ENCODE measurements at regions not wholly inside any gene's neighbourhood (a gene's known extent, or its start where the extent isn't known, plus 50 kb on each side); places are given as distances from the start of the nearest gene placed in this dataset.

GRCh38 chr3:73733746-73734145 is 109.0 kb upstream of the PDZRN3 start:
- no peaks in the 10 kb centered on the region for H3K9me3 ChIP-seq (ENCODE audit: control insufficient read depth in 2 of 2, low read length in 2 of 2)
- no peak overlapping the region for H3K27ac ChIP-seq (ENCODE audit: insufficient read depth, low read length, poor library complexity, severe bottlenecking)
- no peaks in the 10 kb centered on the region for H3K4me1 ChIP-seq (ENCODE audit: control insufficient read depth, insufficient read depth, low read length, poor library complexity, severe bottlenecking)
- ATAC-seq (ENCODE audit: low read depth in 2 of 2), result no peak
- Mint-ChIP-seq H3K27ac (no peak overlapping the region), H3K4me3 (no peak overlapping the region), H3K36me3 (no peaks in the 10 kb centered on the region), H3K9me3 (peaks cover 0 to 12% (median 2%) of the 10 kb centered on the region in 7 donors), H3K4me1 (no peaks in the 10 kb centered on the region), H3K27me3 (no peaks in the 10 kb centered on the region)
- no peaks in the 10 kb centered on the region for H3K27me3 ChIP-seq (ENCODE audit: control insufficient read depth, insufficient read depth, low read length)
- H3K4me3 ChIP-seq (ENCODE audit: low read depth, low read length), result no peak overlapping the region
- H3K36me3 ChIP-seq (ENCODE audit: control insufficient read depth, insufficient read depth, low read length), result no peaks in the 10 kb centered on the region
- DNase-seq, result no peak

GRCh38 chr3:73729969-73730440 is 105.3 kb upstream of the PDZRN3 start:
- Histone ChIP-seq H3K27ac (ENCODE audit: insufficient read depth, low read length, poor library complexity, severe bottlenecking) (no peak overlapping the region), H3K27me3 (ENCODE audit: control insufficient read depth, insufficient read depth, low read length) (no peaks in the 10 kb centered on the region), H3K4me3 (ENCODE audit: low read depth, low read length) (no peak overlapping the region), H3K4me1 (ENCODE audit: control insufficient read depth, insufficient read depth, low read length, poor library complexity, severe bottlenecking) (no peaks in the 10 kb centered on the region), H3K9me3 (ENCODE audit: control insufficient read depth in 2 of 2, low read length in 2 of 2) (no peaks in the 10 kb centered on the region), H3K36me3 (ENCODE audit: control insufficient read depth, insufficient read depth, low read length) (no peaks in the 10 kb centered on the region)
- H3K9me3 Mint-ChIP-seq, result peaks cover 0 to 7% (median 2%) of the 10 kb centered on the region in 7 donors
- ATAC-seq (ENCODE audit: low read depth in 2 of 2) (no peak), DNase-seq (no peak)
- no peak overlapping the region for H3K27ac Mint-ChIP-seq
- no peaks in the 10 kb centered on the region for H3K27me3 Mint-ChIP-seq
- H3K4me3 Mint-ChIP-seq, result no peak overlapping the region
- H3K36me3 Mint-ChIP-seq, result no peaks in the 10 kb centered on the region
- no peaks in the 10 kb centered on the region for H3K4me1 Mint-ChIP-seq

GRCh38 chr3:73727854-73728253 is 103.1 kb upstream of the PDZRN3 start:
- H3K36me3 Mint-ChIP-seq, result no peaks in the 10 kb centered on the region
- Histone ChIP-seq H3K4me1 (ENCODE audit: control insufficient read depth, insufficient read depth, low read length, poor library complexity, severe bottlenecking) (no peaks in the 10 kb centered on the region), H3K36me3 (ENCODE audit: control insufficient read depth, insufficient read depth, low read length) (no peaks in the 10 kb centered on the region), H3K9me3 (ENCODE audit: control insufficient read depth in 2 of 2, low read length in 2 of 2) (no peaks in the 10 kb centered on the region), H3K4me3 (ENCODE audit: low read depth, low read length) (no peak overlapping the region), H3K27ac (ENCODE audit: insufficient read depth, low read length, poor library complexity, severe bottlenecking) (no peak overlapping the region), H3K27me3 (ENCODE audit: control insufficient read depth, insufficient read depth, low read length) (no peaks in the 10 kb centered on the region)
- H3K27ac Mint-ChIP-seq, result no peak overlapping the region
- DNase-seq (no peak), ATAC-seq (ENCODE audit: low read depth in 2 of 2) (no peak)
- peaks cover 0 to 4% (median 3%) of the 10 kb centered on the region in 7 donors for H3K9me3 Mint-ChIP-seq
- no peak overlapping the region for H3K4me3 Mint-ChIP-seq
- no peaks in the 10 kb centered on the region for H3K4me1 Mint-ChIP-seq
- H3K27me3 Mint-ChIP-seq, result no peaks in the 10 kb centered on the region

- Histone ChIP-seq H3K36me3 (ENCODE audit: control insufficient read depth, insufficient read depth, low read length) (no peaks in the 10 kb centered on the region), H3K27ac (ENCODE audit: insufficient read depth, low read length, poor library complexity, severe bottlenecking) (no peak overlapping the region), H3K9me3 (ENCODE audit: control insufficient read depth in 2 of 2, low read length in 2 of 2) (no peaks in the 10 kb centered on the region), H3K4me3 (ENCODE audit: low read depth, low read length) (no peak overlapping the region), H3K4me1 (ENCODE audit: control insufficient read depth, insufficient read depth, low read length, poor library complexity, severe bottlenecking) (no peaks in the 10 kb centered on the region), H3K27me3 (ENCODE audit: control insufficient read depth, insufficient read depth, low read length) (no peaks in the 10 kb centered on the region)
- H3K4me1 Mint-ChIP-seq, result no peaks in the 10 kb centered on the region
- no peak for ATAC-seq (ENCODE audit: low read depth in 2 of 2)
- H3K4me3 Mint-ChIP-seq, result no peak overlapping the region
- no peak for DNase-seq
- H3K27ac Mint-ChIP-seq, result no peak overlapping the region
- H3K9me3 Mint-ChIP-seq, result peaks cover 0 to 8% (median 3%) of the 10 kb centered on the region in 7 donors
- H3K27me3 Mint-ChIP-seq, result no peaks in the 10 kb centered on the region
- H3K36me3 Mint-ChIP-seq, result no peaks in the 10 kb centered on the region
Observed at GRCh38 chr3:73727117-73727821, 102.5 kb upstream of the PDZRN3 start.

GRCh38 chr3:73723596-73723995 is 98.9 kb upstream of the PDZRN3 start:
- Histone ChIP-seq H3K27me3 (ENCODE audit: control insufficient read depth, insufficient read depth, low read length) (no peaks in the 10 kb centered on the region), H3K36me3 (ENCODE audit: control insufficient read depth, insufficient read depth, low read length) (no peaks in the 10 kb centered on the region), H3K9me3 (ENCODE audit: control insufficient read depth in 2 of 2, low read length in 2 of 2) (no peaks in the 10 kb centered on the region), H3K4me3 (ENCODE audit: low read depth, low read length) (no peak overlapping the region), H3K27ac (ENCODE audit: insufficient read depth, low read length, poor library complexity, severe bottlenecking) (no peak overlapping the region), H3K4me1 (ENCODE audit: control insufficient read depth, insufficient read depth, low read length, poor library complexity, severe bottlenecking) (no peaks in the 10 kb centered on the region)
- Mint-ChIP-seq H3K4me1 (no peaks in the 10 kb centered on the region), H3K9me3 (peaks cover 0 to 9% (median 2%) of the 10 kb centered on the region in 7 donors), H3K4me3 (no peak overlapping the region), H3K27ac (no peak overlapping the region), H3K27me3 (no peaks in the 10 kb centered on the region), H3K36me3 (no peaks in the 10 kb centered on the region)
- ATAC-seq (ENCODE audit: low read depth in 2 of 2) (no peak), DNase-seq (no peak)

- Histone ChIP-seq H3K4me3 (ENCODE audit: low read depth, low read length) (no peak overlapping the region), H3K9me3 (ENCODE audit: control insufficient read depth in 2 of 2, low read length in 2 of 2) (no peaks in the 10 kb centered on the region), H3K4me1 (ENCODE audit: control insufficient read depth, insufficient read depth, low read length, poor library complexity, severe bottlenecking) (no peaks in the 10 kb centered on the region), H3K36me3 (ENCODE audit: control insufficient read depth, insufficient read depth, low read length) (no peaks in the 10 kb centered on the region), H3K27ac (ENCODE audit: insufficient read depth, low read length, poor library complexity, severe bottlenecking) (no peak overlapping the region), H3K27me3 (ENCODE audit: control insufficient read depth, insufficient read depth, low read length) (no peaks in the 10 kb centered on the region)
- ATAC-seq (ENCODE audit: low read depth in 2 of 2) (no peak), DNase-seq (no peak)
- Mint-ChIP-seq H3K27ac (no peak overlapping the region), H3K27me3 (no peaks in the 10 kb centered on the region), H3K4me1 (no peaks in the 10 kb centered on the region), H3K36me3 (no peaks in the 10 kb centered on the region), H3K4me3 (no peak overlapping the region), H3K9me3 (peaks cover 0 to 9% (median 2%) of the 10 kb centered on the region in 7 donors)
Observed at GRCh38 chr3:73719861-73720260, 95.1 kb upstream of the PDZRN3 start.

GRCh38 chr3:73719413-73719851 is 94.7 kb upstream of the PDZRN3 start:
- Mint-ChIP-seq H3K4me3 (no peak overlapping the region), H3K27ac (no peak overlapping the region), H3K9me3 (peaks cover 0 to 9% (median 2%) of the 10 kb centered on the region in 7 donors), H3K36me3 (no peaks in the 10 kb centered on the region), H3K4me1 (no peaks in the 10 kb centered on the region), H3K27me3 (no peaks in the 10 kb centered on the region)
- H3K9me3 ChIP-seq (ENCODE audit: control insufficient read depth in 2 of 2, low read length in 2 of 2), result no peaks in the 10 kb centered on the region
- H3K36me3 ChIP-seq (ENCODE audit: control insufficient read depth, insufficient read depth, low read length), result no peaks in the 10 kb centered on the region
- DNase-seq, result no peak
- H3K27ac ChIP-seq (ENCODE audit: insufficient read depth, low read length, poor library complexity, severe bottlenecking), result no peak overlapping the region
- ATAC-seq (ENCODE audit: low read depth in 2 of 2), result no peak
- no peak overlapping the region for H3K4me3 ChIP-seq (ENCODE audit: low read depth, low read length)
- H3K27me3 ChIP-seq (ENCODE audit: control insufficient read depth, insufficient read depth, low read length), result no peaks in the 10 kb centered on the region
- H3K4me1 ChIP-seq (ENCODE audit: control insufficient read depth, insufficient read depth, low read length, poor library complexity, severe bottlenecking), result no peaks in the 10 kb centered on the region

Data from CD4-positive, CD25-positive, alpha-beta regulatory T cell (primary cell).